ENCODE measurements at regions not wholly inside any gene's neighbourhood (a gene's known extent, or its start where the extent isn't known, plus 50 kb on each side); places are given as distances from the start of the nearest gene placed in this dataset.

- H3K4me3 ChIP-seq (ENCODE audit: low read depth in 1 of 2, low read length in 2 of 2): no peak overlapping the region
- peaks cover 0 to 2% of the 10 kb centered on the region in 2 donors for H3K36me3 ChIP-seq (ENCODE audit: control insufficient read depth in 2 of 2, insufficient read depth in 2 of 2, low read length in 1 of 2)
- H3K27ac ChIP-seq (ENCODE audit: low read depth in 2 of 2, low read length in 1 of 2): no peak overlapping the region
- WGBS, 2 donors: 31 to 44% methylated on average over 1 of the region's 1 CpG
- no peaks in the 10 kb centered on the region for H3K4me1 ChIP-seq (ENCODE audit: control insufficient read depth in 2 of 2, insufficient read depth in 2 of 2, low read length in 1 of 2)
- no peaks in the 10 kb centered on the region for H3K27me3 ChIP-seq (ENCODE audit: control insufficient read depth in 1 of 2, insufficient read depth in 2 of 2, low read length in 2 of 2)
- H3K9me3 ChIP-seq (ENCODE audit: control insufficient read depth in 2 of 2, insufficient read depth in 1 of 2, low read depth in 1 of 2, low read length in 1 of 2): no peaks in the 10 kb centered on the region
Measured at GRCh38 chr3:3693593-3693992, 105.6 kb upstream of the LRRN1 start.

DNA sequence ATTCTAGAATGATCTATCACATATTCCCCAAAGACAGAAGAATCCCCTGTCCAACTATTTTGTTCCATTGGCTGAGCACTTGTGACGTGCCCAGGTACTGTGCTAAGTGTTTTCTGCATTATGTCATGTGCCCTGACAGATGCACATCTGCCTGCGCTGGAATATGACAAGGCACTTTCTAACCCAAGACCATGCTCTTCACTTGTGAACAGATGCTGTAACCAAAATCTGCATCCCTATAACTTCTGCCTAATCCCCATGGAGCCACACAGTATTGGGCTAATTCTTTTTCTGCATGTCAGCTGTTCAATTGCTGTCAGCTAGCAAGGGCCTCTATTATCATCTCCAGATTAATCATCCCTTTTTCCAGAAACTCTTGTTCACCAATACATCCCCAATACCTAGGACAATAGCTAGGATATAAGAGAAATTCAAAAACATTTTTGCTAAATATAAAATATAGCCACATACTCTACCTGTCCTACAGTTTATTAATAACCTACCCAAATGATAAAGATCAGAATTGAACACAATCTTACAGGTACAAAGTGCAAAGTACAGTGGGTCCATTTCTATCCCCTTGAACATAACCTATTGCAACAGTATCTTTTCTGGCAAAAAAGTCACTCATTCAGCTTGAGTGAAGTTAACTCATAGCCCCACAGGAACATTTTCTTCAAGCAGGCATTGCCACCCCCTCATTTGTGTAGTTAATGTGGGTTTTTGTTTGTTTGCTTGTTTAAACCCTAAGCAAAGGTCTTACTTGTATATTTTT lies 109.4 kb upstream of the LRRN1 start:
- 87% methylated on average over 2 of the region's 2 CpGs for WGBS, 2 donors
- H3K27me3 ChIP-seq (ENCODE audit: control insufficient read depth in 1 of 2, insufficient read depth in 2 of 2, low read length in 2 of 2): no peaks in the 10 kb centered on the region

GRCh38 chr3:3686907-3687648 lies 112.2 kb upstream of the LRRN1 start:
- Histone ChIP-seq H3K9me3 (ENCODE audit: control insufficient read depth in 2 of 2, insufficient read depth in 1 of 2, low read depth in 1 of 2, low read length in 1 of 2) (peaks cover 0 to 3% of the 10 kb centered on the region in 2 donors), H3K36me3 (ENCODE audit: control insufficient read depth in 2 of 2, insufficient read depth in 2 of 2, low read length in 1 of 2) (no peaks in the 10 kb centered on the region), H3K4me1 (ENCODE audit: control insufficient read depth in 2 of 2, insufficient read depth in 2 of 2, low read length in 1 of 2) (no peaks in the 10 kb centered on the region), H3K27me3 (ENCODE audit: control insufficient read depth in 1 of 2, insufficient read depth in 2 of 2, low read length in 2 of 2) (no peaks in the 10 kb centered on the region), H3K27ac (ENCODE audit: low read depth in 2 of 2, low read length in 1 of 2) (no peak overlapping the region), H3K4me3 (ENCODE audit: low read depth in 1 of 2, low read length in 2 of 2) (no peak overlapping the region)
- WGBS, 2 donors: 61% methylated on average over 3 of the region's 3 CpGs

More for the DNA sequence above, 109.4 kb upstream of the LRRN1 start:
- Histone ChIP-seq H3K9me3 (ENCODE audit: control insufficient read depth in 2 of 2, insufficient read depth in 1 of 2, low read depth in 1 of 2, low read length in 1 of 2) (no peaks in the 10 kb centered on the region), H3K27ac (ENCODE audit: low read depth in 2 of 2, low read length in 1 of 2) (no peak overlapping the region), H3K4me1 (ENCODE audit: control insufficient read depth in 2 of 2, insufficient read depth in 2 of 2, low read length in 1 of 2) (no peaks in the 10 kb centered on the region), H3K4me3 (ENCODE audit: low read depth in 1 of 2, low read length in 2 of 2) (no peak overlapping the region), H3K36me3 (ENCODE audit: control insufficient read depth in 2 of 2, insufficient read depth in 2 of 2, low read length in 1 of 2) (peaks cover 0 to 2% of the 10 kb centered on the region in 2 donors)

DNA sequence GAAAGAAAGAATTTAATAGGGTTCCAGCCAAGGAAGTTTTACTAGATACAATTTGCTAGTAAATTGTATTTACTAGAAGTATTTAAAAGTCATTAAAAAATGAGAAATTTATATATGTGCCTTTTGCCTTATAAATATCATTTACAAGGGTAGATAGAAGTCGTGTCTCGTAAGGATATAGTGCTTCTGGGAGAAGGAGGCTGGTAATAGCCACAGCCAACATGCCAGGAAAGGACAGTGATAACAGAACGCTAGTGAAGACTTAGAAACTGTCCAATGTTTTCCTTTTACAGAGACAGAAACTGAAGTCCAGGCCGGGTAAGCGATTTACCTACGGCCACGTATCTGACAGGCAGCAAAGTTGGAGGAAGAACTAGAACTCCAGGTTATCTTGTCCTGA lies 113.5 kb upstream of the LRRN1 start:
- WGBS, 2 donors: 74 to 82% methylated on average over 7 of the region's 7 CpGs
- H3K27me3 ChIP-seq (ENCODE audit: control insufficient read depth in 1 of 2, insufficient read depth in 2 of 2, low read length in 2 of 2): no peaks in the 10 kb centered on the region
- H3K36me3 ChIP-seq (ENCODE audit: control insufficient read depth in 2 of 2, insufficient read depth in 2 of 2, low read length in 1 of 2): no peaks in the 10 kb centered on the region

GRCh38 chr3:3683261-3683660 lies 116.0 kb upstream of the LRRN1 start:
- Histone ChIP-seq H3K27me3 (ENCODE audit: control insufficient read depth in 1 of 2, insufficient read depth in 2 of 2, low read length in 2 of 2) (no peaks in the 10 kb centered on the region), H3K36me3 (ENCODE audit: control insufficient read depth in 2 of 2, insufficient read depth in 2 of 2, low read length in 1 of 2) (no peaks in the 10 kb centered on the region), H3K27ac (ENCODE audit: low read depth in 2 of 2, low read length in 1 of 2) (no peak overlapping the region), H3K4me3 (ENCODE audit: low read depth in 1 of 2, low read length in 2 of 2) (no peak overlapping the region), H3K9me3 (ENCODE audit: control insufficient read depth in 2 of 2, insufficient read depth in 1 of 2, low read depth in 1 of 2, low read length in 1 of 2) (peaks cover 0 to 3% of the 10 kb centered on the region in 2 donors), H3K4me1 (ENCODE audit: control insufficient read depth in 2 of 2, insufficient read depth in 2 of 2, low read length in 1 of 2) (no peaks in the 10 kb centered on the region)
- 85 to 96% methylated on average over 1 of the region's 1 CpG for WGBS, 2 donors

More for the DNA sequence above, 113.5 kb upstream of the LRRN1 start:
- H3K9me3 ChIP-seq (ENCODE audit: control insufficient read depth in 2 of 2, insufficient read depth in 1 of 2, low read depth in 1 of 2, low read length in 1 of 2): peaks cover 0 to 3% of the 10 kb centered on the region in 2 donors
- no peak overlapping the region for H3K4me3 ChIP-seq (ENCODE audit: low read depth in 1 of 2, low read length in 2 of 2)
- H3K27ac ChIP-seq (ENCODE audit: low read depth in 2 of 2, low read length in 1 of 2): no peak overlapping the region
- no peaks in the 10 kb centered on the region for H3K4me1 ChIP-seq (ENCODE audit: control insufficient read depth in 2 of 2, insufficient read depth in 2 of 2, low read length in 1 of 2)

- H3K27ac ChIP-seq (ENCODE audit: low read depth in 2 of 2, low read length in 1 of 2): no peak overlapping the region
- H3K4me1 ChIP-seq (ENCODE audit: control insufficient read depth in 2 of 2, insufficient read depth in 2 of 2, low read length in 1 of 2): no peaks in the 10 kb centered on the region
- H3K36me3 ChIP-seq (ENCODE audit: control insufficient read depth in 2 of 2, insufficient read depth in 2 of 2, low read length in 1 of 2): no peaks in the 10 kb centered on the region
- no peaks in the 10 kb centered on the region for H3K27me3 ChIP-seq (ENCODE audit: control insufficient read depth in 1 of 2, insufficient read depth in 2 of 2, low read length in 2 of 2)
- WGBS, 2 donors: 15 to 58% methylated on average over 1 of the region's 1 CpG
- no peak overlapping the region for H3K4me3 ChIP-seq (ENCODE audit: low read depth in 1 of 2, low read length in 2 of 2)
- H3K9me3 ChIP-seq (ENCODE audit: control insufficient read depth in 2 of 2, insufficient read depth in 1 of 2, low read depth in 1 of 2, low read length in 1 of 2): no peaks in the 10 kb centered on the region
Measured at GRCh38 chr3:3675801-3676200, 123.4 kb upstream of the LRRN1 start.

DNA sequence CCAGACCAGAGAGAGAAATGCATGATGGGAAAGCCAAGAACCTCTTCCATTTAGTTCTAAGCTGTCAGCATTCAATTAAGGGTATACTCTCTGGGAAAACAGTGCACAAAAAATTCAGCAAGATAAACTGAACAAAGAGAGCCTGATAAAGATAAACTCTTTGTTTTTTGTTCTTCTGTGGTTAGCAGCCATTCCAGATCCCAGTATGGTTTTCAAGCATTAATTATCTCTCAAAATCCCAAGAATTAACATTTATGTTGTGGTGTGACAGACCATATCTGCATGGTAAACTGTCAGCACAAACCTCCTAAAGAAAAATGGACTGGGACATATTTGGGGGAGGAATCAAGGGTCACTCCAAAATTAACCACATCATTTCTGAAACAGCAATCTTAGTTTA lies 124.0 kb upstream of the LRRN1 start:
- Histone ChIP-seq H3K36me3 (ENCODE audit: control insufficient read depth in 2 of 2, insufficient read depth in 2 of 2, low read length in 1 of 2) (no peaks in the 10 kb centered on the region), H3K27me3 (ENCODE audit: control insufficient read depth in 1 of 2, insufficient read depth in 2 of 2, low read length in 2 of 2) (no peaks in the 10 kb centered on the region), H3K4me3 (ENCODE audit: low read depth in 1 of 2, low read length in 2 of 2) (no peak overlapping the region), H3K27ac (ENCODE audit: low read depth in 2 of 2, low read length in 1 of 2) (no peak overlapping the region), H3K9me3 (ENCODE audit: control insufficient read depth in 2 of 2, insufficient read depth in 1 of 2, low read depth in 1 of 2, low read length in 1 of 2) (no peaks in the 10 kb centered on the region), H3K4me1 (ENCODE audit: control insufficient read depth in 2 of 2, insufficient read depth in 2 of 2, low read length in 1 of 2) (no peaks in the 10 kb centered on the region)

DNA sequence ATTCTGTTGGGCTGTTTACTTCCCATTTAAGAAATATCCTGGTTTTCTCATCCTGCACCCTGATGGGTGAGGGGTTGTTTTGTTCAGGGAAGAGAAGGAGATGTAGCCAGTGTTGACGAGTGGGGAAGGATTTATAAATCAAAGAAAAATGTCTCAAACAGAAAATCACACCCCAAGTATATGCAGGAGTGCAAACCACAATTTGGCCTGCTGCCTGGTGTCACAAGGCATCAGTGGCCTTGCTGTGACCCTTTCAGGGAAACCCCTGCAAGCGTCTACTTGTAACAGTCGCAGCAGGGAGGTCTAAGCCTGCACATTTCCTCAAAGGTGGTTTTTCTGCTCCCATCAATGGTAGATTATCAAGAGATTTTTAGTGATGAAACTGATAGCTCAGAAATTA lies 132.6 kb upstream of the LRRN1 start:
- WGBS, 2 donors: 33 to 39% methylated on average over 3 of the region's 3 CpGs
- no peak overlapping the region for H3K27ac ChIP-seq (ENCODE audit: low read depth in 2 of 2, low read length in 1 of 2)
- no peaks in the 10 kb centered on the region for H3K4me1 ChIP-seq (ENCODE audit: control insufficient read depth in 2 of 2, insufficient read depth in 2 of 2, low read length in 1 of 2)
- H3K27me3 ChIP-seq (ENCODE audit: control insufficient read depth in 1 of 2, insufficient read depth in 2 of 2, low read length in 2 of 2): no peaks in the 10 kb centered on the region
- no peaks in the 10 kb centered on the region for H3K36me3 ChIP-seq (ENCODE audit: control insufficient read depth in 2 of 2, insufficient read depth in 2 of 2, low read length in 1 of 2)
- no peak overlapping the region for H3K4me3 ChIP-seq (ENCODE audit: low read depth in 1 of 2, low read length in 2 of 2)
- peaks cover 0 to 4% of the 10 kb centered on the region in 2 donors for H3K9me3 ChIP-seq (ENCODE audit: control insufficient read depth in 2 of 2, insufficient read depth in 1 of 2, low read depth in 1 of 2, low read length in 1 of 2)

DNA sequence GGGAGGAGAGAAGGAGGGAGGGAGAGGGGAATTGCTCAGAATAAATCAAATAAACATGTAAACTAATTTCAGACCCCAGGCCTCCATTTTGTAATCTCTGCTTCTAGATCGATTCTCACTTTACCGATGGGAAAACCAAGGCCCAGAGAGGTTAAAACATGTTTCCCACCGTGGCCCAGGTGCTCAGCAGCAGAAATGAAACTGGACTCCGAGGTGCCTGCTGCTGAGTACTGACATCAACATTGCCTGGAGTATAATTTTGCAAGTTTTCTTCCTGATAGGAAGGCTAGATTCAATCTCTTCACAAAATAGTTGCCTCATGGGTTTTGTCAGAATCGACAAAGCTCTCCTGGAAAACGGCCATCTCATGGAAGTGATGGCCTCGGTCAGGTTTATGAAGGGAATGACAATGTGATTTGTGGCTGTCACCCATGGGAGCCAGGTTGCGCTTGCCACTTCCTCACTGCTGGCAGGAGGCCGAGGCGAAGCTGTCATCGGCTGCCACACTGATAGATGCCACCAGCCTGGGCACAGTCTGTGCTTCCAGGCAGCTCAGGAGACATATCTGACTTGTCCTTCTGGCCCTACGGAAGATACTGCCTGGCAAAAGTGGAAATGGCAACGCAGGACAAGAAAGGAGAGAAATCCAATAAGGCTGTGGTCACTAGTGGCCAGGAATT lies 133.1 kb upstream of the LRRN1 start:
- Histone ChIP-seq H3K27ac (ENCODE audit: low read depth in 2 of 2, low read length in 1 of 2) (no peak overlapping the region), H3K4me1 (ENCODE audit: control insufficient read depth in 2 of 2, insufficient read depth in 2 of 2, low read length in 1 of 2) (no peaks in the 10 kb centered on the region), H3K4me3 (ENCODE audit: low read depth in 1 of 2, low read length in 2 of 2) (no peak overlapping the region), H3K27me3 (ENCODE audit: control insufficient read depth in 1 of 2, insufficient read depth in 2 of 2, low read length in 2 of 2) (no peaks in the 10 kb centered on the region), H3K36me3 (ENCODE audit: control insufficient read depth in 2 of 2, insufficient read depth in 2 of 2, low read length in 1 of 2) (no peaks in the 10 kb centered on the region), H3K9me3 (ENCODE audit: control insufficient read depth in 2 of 2, insufficient read depth in 1 of 2, low read depth in 1 of 2, low read length in 1 of 2) (peaks cover 0 to 4% of the 10 kb centered on the region in 2 donors)
- WGBS, 2 donors: 67 to 69% methylated on average over 13 of the region's 13 CpGs

Data from esophagus (tissue), 2 donors.